ENCODE measurements at regions not wholly inside any gene's neighbourhood (a gene's known extent, or its start where the extent isn't known, plus 50 kb on each side); places are given as distances from the start of the nearest gene placed in this dataset.

GRCh38 chr4:154137320-154137905, 348.5 kb upstream of the SFRP2 start:
- no peak for TF ChIP-seq CTCF (IDR thresholded peaks at IDR 0.05; ENCODE audit: insufficient read depth, low read depth, low read length)
- TF ChIP-seq EZH2 (IDR thresholded peaks at IDR 0.05; ENCODE audit: insufficient read depth, low read length) = no peak
